ENCODE measurements at regions not wholly inside any gene's neighbourhood (a gene's known extent, or its start where the extent isn't known, plus 50 kb on each side); places are given as distances from the start of the nearest gene placed in this dataset.

GRCh38 chr6:112620812-112621569 lies 273.9 kb downstream of the RFPL4B start:
- no peak overlapping the region for H3K4me3 ChIP-seq (ENCODE audit: low read depth, low read length)
- in situ Hi-C loops (cut with HindIII; ENCODE audit: low sequenced_read_pairs) = no loop called here
- no peak for TF ChIP-seq CTCF (IDR thresholded peaks at IDR 0.05; ENCODE audit: low read depth, low read length)
- DNase-seq (ENCODE audit: low read depth, low spot score) = peak; percentile 68

- H3K4me3 ChIP-seq (ENCODE audit: low read depth, low read length) = no peak overlapping the region
- no peak for DNase-seq (ENCODE audit: low read depth, low spot score)
- TF ChIP-seq CTCF (IDR thresholded peaks at IDR 0.05; ENCODE audit: low read depth, low read length) = no peak
- in situ Hi-C loops (cut with HindIII; ENCODE audit: low sequenced_read_pairs) = no loop called here
Observed at GRCh38 chr6:112622036-112622435, 274.9 kb downstream of the RFPL4B start.

DNA sequence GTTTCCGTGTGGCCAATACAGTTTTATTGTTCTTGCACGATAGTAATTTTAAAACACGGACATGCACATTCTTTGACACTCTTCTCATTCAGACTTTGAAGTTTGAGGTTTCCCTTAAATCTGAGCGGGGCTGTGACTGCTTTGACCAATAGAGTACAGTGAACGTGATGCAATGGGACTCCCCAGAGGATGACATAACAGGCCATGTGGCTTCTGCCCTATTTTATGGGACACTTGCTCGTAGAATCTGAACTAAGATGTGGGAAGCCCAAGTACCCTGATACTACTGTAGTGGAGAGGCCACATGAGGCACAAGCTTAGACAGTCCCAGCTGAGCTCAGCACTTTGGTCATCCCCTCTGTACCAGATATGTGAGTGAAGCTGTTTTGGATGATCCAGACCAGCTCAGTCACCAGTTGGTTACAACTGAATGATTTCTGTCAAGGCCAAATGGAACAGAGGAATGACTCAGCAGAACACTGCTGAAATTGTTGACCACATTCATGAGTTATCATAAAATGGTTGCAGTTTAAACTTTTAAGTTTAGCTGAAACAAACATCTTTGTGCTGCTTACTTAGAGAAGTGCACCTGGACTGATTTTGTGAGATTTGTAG lies 279.4 kb downstream of the RFPL4B start:
- in situ Hi-C loops (cut with HindIII; ENCODE audit: low sequenced_read_pairs) = no loop called here
- peak; percentile 71 for DNase-seq (ENCODE audit: low read depth, low spot score)
- no peak overlapping the region for H3K4me3 ChIP-seq (ENCODE audit: low read depth, low read length)
- TF ChIP-seq CTCF (IDR thresholded peaks at IDR 0.05; ENCODE audit: low read depth, low read length) = no peak

- DNase-seq (ENCODE audit: low read depth, low spot score) = no peak
- TF ChIP-seq CTCF (IDR thresholded peaks at IDR 0.05; ENCODE audit: low read depth, low read length) = no peak
- H3K4me3 ChIP-seq (ENCODE audit: low read depth, low read length) = no peak overlapping the region
- in situ Hi-C loops (cut with HindIII; ENCODE audit: low sequenced_read_pairs) = no loop called here
Observed at GRCh38 chr6:112634376-112634775, 287.2 kb downstream of the RFPL4B start.

DNA sequence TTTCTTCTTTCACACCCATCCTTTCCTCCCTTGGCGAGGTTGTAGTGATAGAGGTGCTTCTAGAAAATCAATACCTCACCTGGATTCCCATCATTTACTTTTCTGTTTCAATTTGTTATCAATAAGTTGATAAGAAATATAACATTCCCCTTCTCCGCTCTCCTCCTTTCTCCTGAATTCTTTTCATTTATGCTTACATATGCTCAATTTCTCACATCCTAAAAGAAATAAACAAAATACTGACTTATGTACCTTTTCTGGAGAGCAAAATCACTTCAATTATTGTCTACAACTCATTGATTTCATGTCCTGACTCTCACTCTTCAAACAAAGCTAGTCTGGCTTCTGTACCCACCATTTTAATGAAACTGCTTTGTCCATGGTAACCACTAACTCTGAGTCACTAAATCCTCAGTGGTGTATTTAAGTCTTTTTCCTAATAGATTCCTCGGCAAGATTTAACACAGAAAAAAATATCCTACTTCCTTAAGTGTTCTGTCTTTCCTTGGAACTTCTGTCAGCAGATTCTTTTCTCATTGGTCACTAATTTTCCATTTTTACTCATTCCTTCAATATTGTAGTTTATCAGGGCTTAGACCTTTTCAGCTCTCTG lies 289.6 kb downstream of the RFPL4B start:
- no peak for TF ChIP-seq CTCF (IDR thresholded peaks at IDR 0.05; ENCODE audit: low read depth, low read length)
- H3K4me3 ChIP-seq (ENCODE audit: low read depth, low read length) = no peak overlapping the region
- DNase-seq (ENCODE audit: low read depth, low spot score) = peak; percentile 79
- in situ Hi-C loops (cut with HindIII; ENCODE audit: low sequenced_read_pairs) = no loop called here

DNA sequence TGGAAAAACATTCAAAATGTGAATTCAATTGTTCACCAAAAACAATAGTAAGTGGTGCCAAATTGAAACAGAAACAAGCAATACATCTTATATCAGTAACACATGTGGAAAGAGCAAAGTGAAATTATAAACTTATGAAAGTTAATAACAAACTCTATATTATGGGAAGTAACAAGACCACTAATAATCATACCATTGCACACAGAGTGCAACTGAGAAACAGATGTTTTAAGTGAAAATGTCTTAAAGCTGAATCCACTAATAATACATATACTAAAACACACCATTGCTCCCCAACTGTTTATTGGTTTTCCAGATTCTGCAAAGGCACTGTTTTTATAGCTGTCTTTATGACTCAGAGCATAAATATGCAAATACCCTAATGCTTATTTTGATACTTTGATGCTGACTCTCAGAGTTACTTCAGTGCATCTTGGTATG lies 292.3 kb downstream of the RFPL4B start:
- H3K4me3 ChIP-seq (ENCODE audit: low read depth, low read length) = no peak overlapping the region
- TF ChIP-seq CTCF (IDR thresholded peaks at IDR 0.05; ENCODE audit: low read depth, low read length) = no peak
- in situ Hi-C loops (cut with HindIII; ENCODE audit: low sequenced_read_pairs) = no loop called here
- peak; percentile 84 for DNase-seq (ENCODE audit: low read depth, low spot score)

Data from astrocyte of the spinal cord (primary cell).